ENCODE measurements at regions not wholly inside any gene's neighbourhood (a gene's known extent, or its start where the extent isn't known, plus 50 kb on each side); places are given as distances from the start of the nearest gene placed in this dataset.

- TF ChIP-seq REST (IDR thresholded peaks at IDR 0.05; ENCODE audit: low read depth) = no peak
- TF ChIP-seq CREB1 (IDR thresholded peaks at IDR 0.05; ENCODE audit: low read depth) = no peak
- no peak for TF ChIP-seq EP300 (IDR thresholded peaks at IDR 0.05; ENCODE audit: borderline replicate concordance)
- TF ChIP-seq YY1 (IDR thresholded peaks at IDR 0.05; ENCODE audit: low read depth) = no peak
- no peak for TF ChIP-seq TAF1 (IDR thresholded peaks at IDR 0.05; ENCODE audit: low read depth)
- no peak for TF ChIP-seq FOXM1 (IDR thresholded peaks at IDR 0.05; ENCODE audit: borderline replicate concordance, low read depth)
- TF ChIP-seq CEBPB (IDR thresholded peaks at IDR 0.05) = no peak
- no peak for TF ChIP-seq EGR1 (IDR thresholded peaks at IDR 0.05)
- no peak for TF ChIP-seq RAD21 (IDR thresholded peaks at IDR 0.05; ENCODE audit: low read depth)
- no peak for TF ChIP-seq TCF12 (IDR thresholded peaks at IDR 0.05; ENCODE audit: low read depth)
- TF ChIP-seq MAX (IDR thresholded peaks at IDR 0.05) = no peak
- no peak for TF ChIP-seq NFIC (IDR thresholded peaks at IDR 0.05)
- no peak for TF ChIP-seq ZBTB7A (IDR thresholded peaks at IDR 0.05; ENCODE audit: low read depth)
- no peak for TF ChIP-seq TEAD4 (IDR thresholded peaks at IDR 0.05)
Observed at GRCh38 chr2:237027712-237028029, 58.0 kb upstream of the COPS8 start.

Data from Ishikawa (cell line).